Kidney epithelial cell (primary cell): ENCODE measurements at regions not wholly inside any gene's neighbourhood (a gene's known extent, or its start where the extent isn't known, plus 50 kb on each side); places are given as distances from the start of the nearest gene placed in this dataset.

Source experiments
- DNase-seq: peaks from one replicate; pipeline ENCODE4 v3.0.0-alpha.2; 2010; ENCODE audit warnings: low read depth
- H3K27me3 ChIP-seq: 2 replicates; pipeline ENCODE4 v1.6.0; 2011; ENCODE audit warnings: low read length; ENCODE audit not compliant: control insufficient read depth, insufficient read depth
- H3K36me3 ChIP-seq: 2 replicates; pipeline ENCODE4 v1.5.1; 2011; ENCODE audit warnings: low read length; ENCODE audit not compliant: control insufficient read depth, insufficient read depth
- H3K4me3 ChIP-seq: 2 replicates; pipeline ENCODE4 v1.5.1; 2011; ENCODE audit warnings: low read depth, mild to moderate bottlenecking, control low read depth, low read length
- CTCF ChIP-seq: IDR thresholded peaks from 2 replicates; pipeline ENCODE4 v1.5.1; 2011; ENCODE audit warnings: mild to moderate bottlenecking, moderate library complexity, low read length, control low read depth, inconsistent platforms; ENCODE audit not compliant: insufficient read depth, poor library complexity, severe bottlenecking

- no peaks in the 10 kb centered on the region for H3K27me3 ChIP-seq
- DNase-seq: no peak
- TF ChIP-seq CTCF: no peak
- no peak overlapping the region for H3K4me3 ChIP-seq
- no peaks in the 10 kb centered on the region for H3K36me3 ChIP-seq
Measured at GRCh38 chr6:91852252-91852651, 1265.4 kb upstream of the MAP3K7 start.

GRCh38 chr6:91834813-91835212 is 1247.9 kb upstream of the MAP3K7 start:
- no peak overlapping the region for H3K4me3 ChIP-seq
- no peak for DNase-seq
- no peaks in the 10 kb centered on the region for H3K27me3 ChIP-seq
- no peak for TF ChIP-seq CTCF
- no peaks in the 10 kb centered on the region for H3K36me3 ChIP-seq

- Histone ChIP-seq H3K4me3 (no peak overlapping the region), H3K27me3 (no peaks in the 10 kb centered on the region), H3K36me3 (no peaks in the 10 kb centered on the region)
- TF ChIP-seq CTCF: no peak
- DNase-seq: no peak
Measured at GRCh38 chr6:91827151-91827550, 1240.3 kb upstream of the MAP3K7 start.

GRCh38 chr6:91826128-91826527 is 1239.3 kb upstream of the MAP3K7 start:
- TF ChIP-seq CTCF: no peak
- Histone ChIP-seq H3K27me3 (no peaks in the 10 kb centered on the region), H3K4me3 (no peak overlapping the region), H3K36me3 (no peaks in the 10 kb centered on the region)
- DNase-seq: no peak

GRCh38 chr6:91824331-91824730 is 1237.5 kb upstream of the MAP3K7 start:
- DNase-seq: no peak
- no peaks in the 10 kb centered on the region for H3K36me3 ChIP-seq
- no peak overlapping the region for H3K4me3 ChIP-seq
- TF ChIP-seq CTCF: no peak
- H3K27me3 ChIP-seq: no peaks in the 10 kb centered on the region

GRCh38 chr6:91822581-91822980 is 1235.7 kb upstream of the MAP3K7 start:
- no peak for DNase-seq
- Histone ChIP-seq H3K27me3 (no peaks in the 10 kb centered on the region), H3K36me3 (no peaks in the 10 kb centered on the region), H3K4me3 (no peak overlapping the region)
- no peak for TF ChIP-seq CTCF
